Pancreas (tissue), 10 donors: ENCODE measurements at regions not wholly inside any gene's neighbourhood (a gene's known extent, or its start where the extent isn't known, plus 50 kb on each side); places are given as distances from the start of the nearest gene placed in this dataset.

Source experiments
- ATAC-seq, 4 donors: fragments of 200-7000 bp; cut with Tn5 transposase; one replicate each; pipeline versions ENCODE4 v1.8.0 to v1.9.1; 2020; ENCODE audit warnings: mild to moderate bottlenecking in 4 of 4, moderate library complexity in 4 of 4
- DNase-seq, 6 donors: peaks; one replicate each; pipeline ENCODE4 v3.0.0-alpha.2; 2020
- FAIRE-seq: peaks from 2 replicates; lab custom pipeline; 2012; peaks lifted over from hg19 to GRCh38; lab: Jason Lieb, UNC
- H3K27ac ChIP-seq, 4 donors: fragments of 200-600 bp; sonication (generic); 1 replicate in 3 of 4; 2 replicates in 1 of 4; pipeline versions ENCODE4 v1.5.0 to v1.8.0; 2020
- H3K27me3 ChIP-seq, 4 donors: fragments of 200-600 bp; one replicate each; pipeline ENCODE4 v1.8.0; 2021
- H3K36me3 ChIP-seq, 3 donors: fragments of 200-600 bp; sonication (generic) in 1 of 3; one replicate each; pipeline versions ENCODE4 v1.5.0 to v1.8.0; 2020 to 2021
- H3K4me1 ChIP-seq, 3 donors: fragments of 200-600 bp; one replicate each; pipeline ENCODE4 v1.8.0; 2021
- H3K4me3 ChIP-seq, 4 donors: fragments of 200-600 bp; sonication (generic) in 2 of 4; one replicate each; pipeline versions ENCODE4 v1.5.0 to v1.8.0; 2020 to 2021
- H3K9me3 ChIP-seq, 4 donors: fragments of 200-600 bp; one replicate each; pipeline ENCODE4 v1.8.0; 2021
- CTCF ChIP-seq, 4 donors: fragments of 200-600 bp; sonication (generic) in 3 of 4; IDR thresholded peaks; one replicate each; pipeline versions ENCODE4 v1.5.0 to v1.8.0; 2021; ENCODE audit warnings: antibody characterized with exemption in 4 of 4
- WGBS, 2 donors: extraction: QIAGEN DNeasy Blood & Tissue Kit; methylation state at CpG; one replicate each; pipeline ENCODE4 v1.1.7; 2013; 5-methylcytosine and 5-hydroxymethylcytosine counted together
- intact Hi-C, 3 donors: fragments of 100-400 bp; cut with DNase I; formaldehyde crosslinking; loops; one replicate each; pipeline versions ENCODE4 v1.11.1 to v1.14.2; 2022
- donor health status: healthy with polysubstance abuse.
- donor health status: DM: no; HTN: no; CAD: no; lungs with moderate emphysema.
- donor health status: DM: no; HTN: no; CAD: no.
- donor health status: control.
- donor health status: control.
- donor health status: Bipolar disorder and iron deficiency.
- donor health status: DM: yes; HTN: yes; CAD: no.
- donor health status: DM: no; HTN: no; CAD: no.
- donor health status: DM: no; HTN: no; CAD: no.
- donor health status: DM: yes; HTN: yes; CAD: no.

- TF ChIP-seq CTCF (IDR thresholded peaks at IDR 0.05), result no peak
- H3K4me1 ChIP-seq, result peaks cover 4 to 45% (median 8%) of the 10 kb centered on the region in 3 donors
- ATAC-seq (peak in 2 of 4 donors; percentile 21 to 45), FAIRE-seq (no peak), DNase-seq (peak in 4 of 6 donors; percentile 35 to 68 (median 44))
- no peaks in the 10 kb centered on the region for H3K27me3 ChIP-seq
- intact Hi-C loops, result loop anchor here in 1 of 3 donors (10.0 kb wide), 1 partner anchor 108 kb away; no protein-coding TSS in a partner anchor
- H3K36me3 ChIP-seq, result no peaks in the 10 kb centered on the region
- H3K4me3 ChIP-seq, result no peak overlapping the region
- H3K9me3 ChIP-seq, result no peaks in the 10 kb centered on the region
- 65 to 66% methylated on average over 3 of the region's 3 CpGs for whole genome bisulfite sequencing, 2 donors
- H3K27ac ChIP-seq, result peak overlapping the region in 1 of 4 donors; percentile 60
Measured at GRCh38 chr11:8812438-8812837, 98.6 kb upstream of the AKIP1 start.

DNA sequence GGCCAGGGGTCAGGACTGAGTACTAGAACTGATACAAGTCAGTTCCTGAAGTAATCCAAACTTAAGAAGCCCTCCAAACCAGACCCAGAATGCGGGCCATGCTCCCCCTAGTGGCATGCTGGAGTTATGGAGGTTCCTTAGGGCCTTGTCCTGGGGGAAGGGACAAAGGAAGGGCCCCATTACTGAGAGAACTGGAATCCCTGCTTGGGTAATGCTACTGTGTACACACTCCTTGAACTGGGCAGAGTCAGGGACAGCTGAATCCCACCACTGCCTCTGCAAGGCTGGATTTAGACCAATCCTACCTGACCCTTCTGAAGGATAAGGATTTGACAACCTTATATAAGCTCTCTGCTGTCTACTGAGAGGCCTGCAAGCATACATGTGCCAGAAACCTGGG, 97.3 kb upstream of the AKIP1 start:
- no peaks in the 10 kb centered on the region for H3K36me3 ChIP-seq
- H3K4me3 ChIP-seq, result no peak overlapping the region
- peak overlapping the region in 2 of 4 donors; percentile 10 to 56 for H3K27ac ChIP-seq
- no peaks in the 10 kb centered on the region for H3K9me3 ChIP-seq
- peak; percentile 58 to 76 (median 66) for TF ChIP-seq CTCF (IDR thresholded peaks at IDR 0.05)
- intact Hi-C loops, result loop anchor here in 1 of 3 donors (10.0 kb wide), 1 partner anchor 109 kb away; no protein-coding TSS in a partner anchor
- FAIRE-seq, result no peak
- peak; percentile 41 to 62 (median 58) for ATAC-seq
- DNase-seq, result peak; percentile 52 to 77 (median 69)
- H3K27me3 ChIP-seq, result no peaks in the 10 kb centered on the region
- 20 to 25% methylated on average over 1 of the region's 1 CpG for WGBS, 2 donors
- peaks cover 0 to 33% (median 5%) of the 10 kb centered on the region in 3 donors for H3K4me1 ChIP-seq

DNA sequence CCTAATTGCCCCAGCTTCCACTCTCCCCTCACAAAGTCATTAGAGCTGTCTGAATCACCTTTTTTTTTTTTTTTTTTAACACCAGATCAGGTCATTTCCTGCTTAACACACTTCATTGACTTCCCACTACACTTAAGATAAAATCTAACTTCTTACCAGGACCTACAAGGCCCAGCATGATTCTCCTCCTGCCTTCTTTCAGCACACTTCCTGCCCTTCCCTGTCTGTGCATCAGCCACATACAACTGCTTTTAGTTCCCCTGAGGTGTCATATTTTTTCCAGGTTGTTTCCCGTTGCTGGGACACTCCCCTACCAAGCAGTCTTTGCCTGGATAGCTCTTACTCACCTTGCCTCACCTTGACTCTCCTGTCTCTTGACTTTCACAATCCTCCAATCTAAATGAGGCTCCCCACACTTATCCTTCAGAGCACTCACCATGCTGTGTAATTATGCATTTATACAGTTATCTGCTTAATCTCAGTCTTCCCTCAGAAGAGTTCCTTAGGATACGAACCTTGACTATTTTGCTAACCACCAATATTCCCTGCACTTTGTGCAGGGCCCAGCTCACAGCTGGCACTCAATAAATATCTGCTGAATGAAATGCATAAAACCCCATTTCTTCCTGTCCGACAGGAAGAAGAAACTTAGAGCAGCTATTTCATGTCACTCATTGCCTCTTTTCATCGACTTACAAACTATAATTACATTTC, 96.6 kb upstream of the AKIP1 start:
- no peaks in the 10 kb centered on the region for H3K27me3 ChIP-seq
- H3K4me3 ChIP-seq, result no peak overlapping the region
- WGBS, 2 donors, result 66% methylated on average over 4 of the region's 4 CpGs
- H3K9me3 ChIP-seq, result no peaks in the 10 kb centered on the region
- peak in 2 of 4 donors; percentile 3 to 6 for ATAC-seq
- FAIRE-seq, result no peak
- DNase-seq, result no peak
- H3K4me1 ChIP-seq, result peaks cover 0 to 28% (median 0%) of the 10 kb centered on the region in 3 donors
- no peak for TF ChIP-seq CTCF (IDR thresholded peaks at IDR 0.05)
- intact Hi-C loops, result loop anchor here in 1 of 3 donors (10.0 kb wide), 1 partner anchor 110 kb away; no protein-coding TSS in a partner anchor
- H3K36me3 ChIP-seq, result no peaks in the 10 kb centered on the region
- peak overlapping the region in 3 of 4 donors; percentile 10 to 56 (median 16) for H3K27ac ChIP-seq

DNA sequence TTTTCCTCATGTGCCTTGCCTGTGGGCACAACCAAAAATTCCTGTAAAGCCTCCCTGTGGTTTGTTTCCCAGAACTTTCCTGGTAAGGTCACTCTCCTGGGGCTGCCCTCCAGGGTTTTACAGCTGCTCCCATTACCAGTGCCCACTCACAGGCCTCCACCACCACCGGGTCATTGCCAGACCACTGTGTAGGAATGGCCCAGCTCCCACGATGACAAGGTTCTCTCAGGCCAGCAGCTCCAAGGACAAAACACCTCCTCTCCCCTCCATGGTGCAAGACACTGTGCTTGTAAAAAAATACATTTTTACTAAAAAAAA, 96.1 kb upstream of the AKIP1 start:
- Histone ChIP-seq H3K4me3 (no peak overlapping the region), H3K9me3 (no peaks in the 10 kb centered on the region), H3K36me3 (no peaks in the 10 kb centered on the region), H3K27ac (peak overlapping the region in 2 of 4 donors; percentile 10 to 56), H3K27me3 (no peaks in the 10 kb centered on the region), H3K4me1 (peaks cover 0 to 28% (median 0%) of the 10 kb centered on the region in 3 donors)
- WGBS, 2 donors, result 32 to 37% methylated on average over 2 of the region's 2 CpGs
- no peak for TF ChIP-seq CTCF (IDR thresholded peaks at IDR 0.05)
- ATAC-seq (no peak), DNase-seq (no peak), FAIRE-seq (no peak)
- intact Hi-C loops, result loop anchor here in 1 of 3 donors (10.0 kb wide), 1 partner anchor 110 kb away; no protein-coding TSS in a partner anchor

- no peaks in the 10 kb centered on the region for H3K9me3 ChIP-seq
- peaks cover 0 to 8% (median 0%) of the 10 kb centered on the region in 3 donors for H3K4me1 ChIP-seq
- no peak for TF ChIP-seq CTCF (IDR thresholded peaks at IDR 0.05)
- 85 to 97% methylated on average over 2 of the region's 2 CpGs for WGBS, 2 donors
- DNase-seq, result no peak
- H3K4me3 ChIP-seq, result no peak overlapping the region
- H3K27ac ChIP-seq, result no peak overlapping the region
- H3K27me3 ChIP-seq, result no peaks in the 10 kb centered on the region
- H3K36me3 ChIP-seq, result no peaks in the 10 kb centered on the region
- intact Hi-C loops, result loop anchor here in 1 of 3 donors (10.0 kb wide), 1 partner anchor 114 kb away; no protein-coding TSS in a partner anchor
- FAIRE-seq, result no peak
- ATAC-seq, result no peak
Measured at GRCh38 chr11:8818421-8818820, 92.6 kb upstream of the AKIP1 start.
